Stimulated activated CD4-positive, alpha-beta T cell treated with anti-CD3 and anti-CD28 coated beads, Interleukin-12 subunit alpha, Interleukin-12 subunit beta, amount 100 ng/mL, for 4 hours (primary cell): ENCODE measurements at regions not wholly inside any gene's neighbourhood (a gene's known extent, or its start where the extent isn't known, plus 50 kb on each side); places are given as distances from the start of the nearest gene placed in this dataset.

ENCODE experiments used
- DNase-seq: peaks from one replicate; pipeline ENCODE4 v3.0.0-alpha.2; 2020

DNA sequence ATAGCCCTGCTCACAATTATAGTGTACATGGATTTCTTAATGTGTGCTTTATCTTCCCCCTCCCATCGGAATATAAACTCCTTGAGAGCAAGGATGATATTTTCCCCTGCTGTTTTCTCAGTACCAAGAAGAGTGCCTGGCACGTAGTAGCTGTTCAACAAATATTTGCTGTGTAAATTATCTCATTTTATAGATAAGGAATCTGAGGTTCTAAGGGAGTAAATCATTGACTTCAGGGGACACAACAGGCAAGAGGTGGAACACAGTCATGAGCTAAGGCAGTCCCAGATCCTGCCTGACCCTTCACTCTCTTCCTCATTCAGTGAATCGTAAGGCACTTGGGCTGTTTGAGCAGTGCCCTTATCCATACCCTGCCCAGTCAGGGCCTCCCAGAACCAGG lies 187.3 kb upstream of the TNP1 start:
- DNase-seq: no peak

DNA sequence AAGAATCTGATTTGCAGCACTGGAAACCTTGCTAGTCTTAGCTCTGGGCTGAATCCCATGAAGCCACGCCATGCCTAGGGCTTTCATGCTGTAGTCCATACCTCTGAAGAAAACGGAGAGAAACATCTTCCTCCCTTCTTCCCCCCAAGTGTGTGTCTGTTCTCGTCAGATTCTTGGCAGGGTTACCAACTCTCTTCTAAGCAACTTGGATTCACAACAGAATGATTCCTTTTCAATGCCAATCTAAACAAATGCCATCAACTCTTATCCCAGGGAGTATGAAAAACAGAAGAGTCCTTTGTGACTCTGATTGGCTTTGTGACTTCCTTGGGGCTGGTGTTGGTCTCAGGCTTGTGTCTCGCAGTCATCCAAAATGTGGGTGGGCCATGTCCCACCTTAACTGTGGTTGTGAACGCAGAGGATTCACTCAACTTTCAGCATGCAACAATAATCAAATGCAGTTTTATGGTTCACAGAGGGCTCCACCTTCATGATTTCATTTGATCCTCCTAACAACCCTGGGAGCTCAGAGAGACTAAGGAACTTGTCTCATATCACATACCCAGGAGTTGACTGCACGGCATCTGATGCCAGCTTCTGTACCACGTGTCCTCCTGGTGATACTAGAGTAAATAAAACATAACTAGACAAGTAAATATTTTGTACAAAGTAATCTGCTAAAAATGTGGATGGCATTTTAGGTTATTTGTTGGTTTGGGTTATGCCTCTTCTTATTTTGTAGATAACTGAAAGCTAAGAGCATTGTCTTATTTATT lies 186.0 kb upstream of the TNP1 start:
- no peak for DNase-seq

DNA sequence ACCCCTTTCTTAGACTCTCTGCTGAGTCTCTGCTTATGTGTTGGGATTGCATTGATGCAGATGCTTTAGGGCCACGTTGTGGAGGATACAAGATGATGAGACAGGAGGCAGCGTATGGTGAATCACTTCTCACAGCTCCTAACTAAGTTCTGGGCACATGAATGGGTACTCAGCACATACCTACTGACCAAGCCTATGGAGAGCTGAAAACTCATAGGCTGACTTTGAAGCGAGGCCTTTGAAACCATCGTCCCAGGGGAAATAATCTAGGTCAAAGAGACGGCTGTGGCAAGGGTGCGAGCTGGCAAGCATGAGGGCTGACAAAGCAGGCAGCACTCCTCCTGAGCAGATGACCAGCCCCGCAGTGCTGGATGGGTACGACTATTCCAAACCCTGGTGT lies 180.2 kb upstream of the TNP1 start:
- DNase-seq: no peak

DNA sequence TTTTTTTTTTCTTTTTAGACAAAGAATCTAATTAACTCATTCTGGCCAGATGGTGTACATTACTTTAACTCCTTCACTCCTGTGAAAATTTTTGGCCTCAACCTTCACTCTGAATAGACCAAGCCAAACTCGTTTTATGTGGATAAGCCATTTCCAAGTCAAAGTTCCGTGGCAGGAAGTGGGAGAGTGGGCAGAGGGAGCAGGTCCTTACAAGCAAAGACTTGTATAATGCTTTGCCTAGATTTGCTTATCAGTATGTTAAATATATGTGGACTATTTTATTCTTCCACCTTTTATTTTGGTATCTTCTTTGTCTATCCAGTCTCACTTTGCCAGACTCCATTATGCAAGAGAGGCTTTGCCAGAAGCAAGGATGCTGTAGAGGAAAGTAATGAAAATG lies 178.1 kb upstream of the TNP1 start:
- DNase-seq: no peak

DNA sequence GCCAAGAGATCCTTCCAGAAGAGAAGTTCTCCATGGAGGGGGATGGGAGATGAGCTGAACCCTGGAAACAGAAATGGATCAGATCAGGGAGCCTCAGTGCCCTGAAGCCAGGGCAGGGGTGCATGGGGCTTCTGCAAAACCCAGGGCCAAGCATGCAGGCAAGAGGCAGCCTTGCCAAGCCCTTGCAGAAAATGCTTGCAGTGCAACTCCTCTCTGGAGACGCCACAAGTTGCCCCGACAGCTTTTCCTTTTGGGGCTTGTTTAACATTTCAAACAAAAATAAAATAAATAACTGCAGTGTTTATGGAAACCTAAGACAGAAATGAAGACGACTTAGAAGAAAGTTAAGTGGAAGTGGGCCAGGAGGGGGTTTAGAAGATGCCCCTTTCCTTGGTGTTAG lies 177.5 kb upstream of the TNP1 start:
- no peak for DNase-seq

DNA sequence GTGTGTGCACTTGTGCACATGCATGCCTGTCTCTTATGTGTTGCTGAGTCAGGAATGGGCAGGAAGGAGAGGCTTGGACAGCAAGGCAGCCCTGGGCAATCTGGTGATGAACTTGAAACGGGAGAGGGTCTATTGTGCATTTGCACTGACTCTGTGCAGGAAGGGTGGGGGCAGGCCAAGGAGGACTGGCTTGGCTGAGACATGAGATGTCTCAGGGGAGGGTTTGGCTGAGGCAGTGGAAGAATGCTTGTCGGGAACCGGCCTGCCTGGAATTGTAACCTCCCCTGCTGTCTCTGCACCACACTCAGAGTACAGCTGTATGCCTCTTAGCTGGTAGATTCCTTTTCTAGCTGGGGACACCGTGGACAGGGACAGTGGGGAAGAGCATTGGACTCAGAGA lies 176.1 kb upstream of the TNP1 start:
- no peak for DNase-seq

DNA sequence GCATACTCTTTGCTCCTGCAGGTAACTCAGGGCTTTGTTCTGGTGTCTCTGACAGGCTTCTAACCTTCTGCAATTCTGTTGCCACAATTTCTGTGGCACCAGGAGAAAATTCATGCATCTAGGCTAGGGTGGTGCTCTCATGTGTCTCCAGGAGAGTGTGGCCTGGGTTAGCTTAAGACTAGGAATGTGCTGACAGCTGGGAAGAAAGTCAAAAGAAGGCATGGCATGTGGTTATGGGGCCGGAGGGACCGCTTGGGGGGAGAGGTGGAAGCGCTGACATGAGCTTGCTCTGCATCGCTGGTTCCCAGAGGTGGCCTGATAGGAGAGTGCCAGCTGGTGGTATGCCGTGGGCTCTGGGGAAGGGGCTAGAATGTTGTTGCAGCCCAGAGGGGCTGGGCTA lies 173.3 kb upstream of the TNP1 start:
- no peak for DNase-seq

DNA sequence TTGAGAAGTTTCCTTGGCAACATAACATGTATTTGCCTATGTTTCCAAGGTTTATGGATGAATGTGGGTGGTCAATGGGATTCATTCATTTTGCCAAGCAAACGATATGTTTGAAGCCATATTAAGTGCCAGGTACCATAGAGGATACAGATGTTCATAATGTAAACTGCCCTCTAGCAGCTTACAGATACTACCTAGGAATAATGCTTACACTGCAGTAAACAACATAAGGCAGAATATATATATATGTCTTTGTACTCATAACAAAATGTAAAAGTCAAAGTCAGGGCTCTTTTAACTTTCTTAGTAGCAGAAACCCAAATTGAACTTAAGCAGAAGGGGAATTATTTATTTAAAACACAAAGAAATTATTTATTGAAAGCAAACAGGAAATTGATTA lies 171.6 kb upstream of the TNP1 start:
- DNase-seq: no peak

DNA sequence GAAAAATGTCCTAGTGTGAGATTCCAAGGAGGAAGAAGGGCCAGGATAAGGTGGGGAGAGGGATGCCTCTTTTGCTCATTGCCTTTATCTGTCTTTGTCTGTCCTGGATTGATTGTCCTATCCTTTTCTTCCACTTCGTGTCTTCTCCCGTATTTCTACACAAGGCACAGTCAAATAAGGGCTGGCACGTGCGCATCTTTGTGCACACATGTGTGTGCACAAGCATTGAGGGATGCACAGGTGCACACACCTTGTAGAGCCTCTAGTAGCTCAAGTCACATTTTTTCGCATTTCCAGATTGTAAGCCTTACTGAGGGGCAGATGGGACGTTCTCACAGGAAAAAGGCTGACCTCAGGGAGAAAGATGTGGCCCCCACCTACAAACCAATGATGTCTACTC lies 170.2 kb upstream of the TNP1 start:
- DNase-seq: no peak

DNA sequence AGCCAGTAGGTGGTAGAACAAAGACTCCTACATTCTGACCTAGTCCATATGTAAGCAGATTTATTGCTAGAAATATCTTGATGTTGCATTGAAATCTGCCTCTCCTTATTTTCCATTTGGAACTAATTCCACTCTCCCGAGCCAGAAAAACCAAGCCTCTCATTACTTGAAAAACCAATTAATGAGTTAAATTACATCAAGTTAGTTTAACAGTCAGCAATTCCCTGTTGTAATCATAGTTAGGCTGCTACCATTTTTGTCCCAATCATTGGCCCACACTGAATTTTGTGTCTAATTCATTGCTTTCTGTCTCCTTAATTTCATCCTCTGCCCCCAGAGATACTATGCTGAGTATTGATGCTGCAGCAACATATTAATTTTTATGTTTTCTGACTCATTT lies 168.3 kb upstream of the TNP1 start:
- no peak for DNase-seq

DNA sequence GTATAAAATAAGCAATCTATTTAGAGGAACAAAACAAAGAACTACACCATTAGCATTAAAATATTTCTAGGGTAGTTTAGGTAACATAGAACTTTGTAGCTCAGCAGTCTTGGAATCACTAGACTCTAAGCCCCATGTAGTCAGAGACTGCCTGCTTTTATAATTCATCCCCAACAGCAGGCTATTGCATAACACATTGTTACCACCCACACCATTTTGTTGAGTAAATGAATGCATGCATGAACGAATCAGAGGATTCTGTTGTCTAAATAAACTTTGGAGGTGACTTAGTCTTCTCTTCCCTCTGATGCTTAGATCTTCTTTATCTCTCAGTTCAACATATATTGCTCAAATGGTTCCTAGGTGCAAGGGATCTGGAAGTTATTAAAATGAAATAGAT lies 167.6 kb upstream of the TNP1 start:
- DNase-seq: no peak

DNA sequence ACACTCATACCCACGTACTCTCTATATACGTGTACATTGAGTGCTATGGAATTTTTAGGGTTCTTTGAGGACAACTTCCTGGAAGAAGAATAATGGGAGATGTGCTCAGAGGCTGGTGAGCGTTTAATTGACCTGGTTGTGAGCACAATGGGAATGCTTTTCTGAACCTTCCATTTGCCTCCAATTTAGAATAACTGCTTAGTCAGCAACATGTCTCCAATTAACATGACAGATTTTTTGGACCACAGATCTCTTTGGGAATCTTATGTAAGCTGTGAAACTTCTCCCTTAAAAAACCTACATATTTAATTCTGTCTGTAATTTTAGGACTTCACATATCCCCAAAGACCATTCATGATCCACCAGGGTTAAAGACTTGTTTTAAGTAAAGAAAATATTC lies 166.7 kb upstream of the TNP1 start:
- no peak for DNase-seq

DNA sequence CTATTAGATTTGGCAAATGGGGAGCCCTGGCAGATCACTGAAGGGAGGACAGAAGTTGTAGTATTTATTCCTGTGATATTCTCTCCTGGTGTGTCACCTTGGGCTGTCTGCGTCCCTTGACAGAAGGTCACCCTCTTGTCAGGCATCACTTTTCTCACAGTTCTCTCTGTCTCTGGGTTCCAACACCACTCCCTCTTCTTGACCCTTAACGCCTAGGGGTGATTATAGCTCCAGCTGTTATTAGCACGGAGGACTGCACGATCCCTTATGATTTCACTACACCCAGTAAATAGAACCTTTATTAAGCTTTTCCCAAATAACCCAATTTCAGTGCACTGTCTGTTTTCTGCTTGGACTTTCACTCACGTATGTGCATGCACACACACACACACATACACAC lies 166.3 kb upstream of the TNP1 start:
- no peak for DNase-seq

DNA sequence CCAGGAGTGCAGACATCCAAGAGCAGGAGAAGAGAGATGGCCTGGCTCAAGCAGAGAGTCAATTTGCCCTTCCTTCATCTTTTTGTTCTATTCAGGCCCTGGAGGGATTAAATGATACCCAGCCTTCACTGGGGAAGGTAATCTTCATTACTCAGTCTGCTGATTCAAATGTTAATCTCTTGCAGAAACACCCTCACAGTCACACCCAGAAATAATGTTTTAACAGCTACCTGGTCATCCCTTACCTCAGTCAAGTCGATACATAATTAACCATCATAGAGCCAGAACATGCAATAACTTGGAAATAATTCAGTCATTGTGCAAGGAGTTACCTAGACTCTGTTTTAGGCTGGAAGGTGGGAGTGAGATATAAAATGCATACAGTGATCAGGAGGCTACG lies 163.7 kb upstream of the TNP1 start:
- no peak for DNase-seq

DNA sequence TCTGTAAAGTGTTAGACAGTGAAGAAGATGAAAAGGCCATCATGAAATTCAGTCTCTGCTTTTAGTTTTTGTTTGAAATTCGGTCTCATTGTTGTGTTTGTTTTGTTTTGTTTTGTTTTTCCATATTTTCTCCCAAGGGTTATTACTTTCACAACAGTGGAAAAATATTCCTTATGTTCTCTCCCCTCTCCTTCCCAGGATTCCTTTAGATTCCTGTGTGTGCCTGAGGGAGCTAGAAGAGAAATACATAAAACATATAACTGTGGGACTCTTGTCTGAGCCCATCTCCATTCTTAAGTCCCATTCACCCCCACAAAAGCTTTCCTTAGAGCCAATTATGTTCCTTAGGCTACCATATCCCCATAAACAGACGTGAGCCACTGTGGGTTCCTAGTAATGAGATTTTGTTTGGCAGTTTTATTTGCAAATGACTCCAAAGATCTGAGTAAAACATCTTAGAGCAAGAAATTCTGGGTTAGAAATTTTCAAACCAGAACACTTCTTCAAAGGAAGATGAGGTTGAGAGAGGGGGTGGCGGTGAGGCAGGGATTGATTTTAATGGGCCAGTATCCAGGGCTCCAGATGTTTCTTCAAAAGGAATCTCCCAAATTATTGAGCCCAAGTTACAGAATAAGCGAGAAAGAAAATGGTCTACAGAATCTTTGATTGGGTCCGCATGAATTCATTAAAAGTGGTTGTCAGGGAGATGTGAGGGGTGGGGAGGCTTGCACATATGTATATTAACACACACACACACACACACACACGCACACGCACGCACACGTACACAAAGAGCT lies 157.8 kb upstream of the TNP1 start:
- no peak for DNase-seq

DNA sequence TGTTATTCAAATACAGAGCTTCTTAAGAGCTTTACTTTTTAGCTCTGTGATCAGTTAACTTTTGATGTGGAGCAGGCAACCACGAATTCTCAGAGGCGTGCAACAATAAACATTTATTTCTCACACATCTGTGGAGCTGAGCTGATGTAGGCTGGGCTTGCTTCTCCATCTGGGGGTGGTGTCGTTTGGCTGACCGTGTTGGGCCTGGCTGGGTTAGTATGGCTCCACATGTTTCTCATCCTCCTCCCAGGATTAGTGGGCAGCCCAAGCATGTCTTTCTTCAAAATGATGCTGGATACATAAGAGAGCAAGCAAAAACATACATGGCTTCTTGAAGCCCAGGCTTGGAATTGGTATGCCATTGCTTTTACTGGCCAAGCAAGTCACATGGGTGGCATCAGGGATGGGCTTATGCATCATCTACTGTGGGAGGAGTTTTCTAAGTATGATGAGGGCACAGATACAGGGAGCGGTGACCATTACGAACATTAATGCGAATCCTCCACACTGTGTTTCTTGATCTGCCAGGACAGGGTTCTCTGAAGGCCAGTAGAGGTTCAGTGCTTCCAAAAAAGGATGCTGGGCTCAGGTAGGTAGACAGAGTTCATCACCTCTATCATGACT lies 157.0 kb upstream of the TNP1 start:
- no peak for DNase-seq

DNA sequence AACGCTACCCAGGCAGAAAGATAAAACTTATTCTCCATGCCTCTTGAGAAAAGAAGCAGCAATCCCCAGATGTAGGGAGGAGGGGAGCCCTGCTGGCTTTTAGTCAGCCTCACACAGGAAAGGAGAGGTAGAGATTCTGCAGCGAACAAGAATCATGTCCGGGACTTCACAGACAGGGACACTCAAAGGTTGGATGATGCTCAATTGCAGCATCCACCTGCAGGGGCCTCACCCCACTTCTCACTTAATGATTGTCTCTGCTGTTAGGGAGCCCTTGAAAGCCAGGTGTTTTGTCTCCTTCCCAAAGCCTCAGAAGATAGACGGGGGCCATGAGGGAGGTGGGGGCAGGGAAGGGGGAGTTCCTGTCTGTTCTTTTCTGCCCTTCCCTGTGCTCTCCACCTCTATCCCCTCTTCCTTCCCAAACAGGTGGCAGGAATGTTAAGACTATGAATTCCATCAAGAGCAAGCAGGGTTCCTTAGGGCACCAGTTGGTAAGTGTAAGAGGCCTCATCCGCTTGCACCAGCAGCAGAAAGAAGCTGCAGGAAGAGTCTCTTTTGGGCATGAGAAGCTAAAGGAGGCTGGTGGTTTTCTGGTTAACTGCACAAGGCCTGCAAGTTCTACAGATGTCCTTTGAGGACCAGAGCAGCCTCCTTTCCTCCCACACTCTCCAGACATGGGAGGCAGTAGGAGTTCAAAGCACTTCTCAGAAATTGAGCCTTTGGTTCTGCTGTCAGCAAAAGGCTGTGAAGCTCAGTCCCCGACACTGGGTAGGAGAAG lies 154.7 kb upstream of the TNP1 start:
- DNase-seq: no peak

DNA sequence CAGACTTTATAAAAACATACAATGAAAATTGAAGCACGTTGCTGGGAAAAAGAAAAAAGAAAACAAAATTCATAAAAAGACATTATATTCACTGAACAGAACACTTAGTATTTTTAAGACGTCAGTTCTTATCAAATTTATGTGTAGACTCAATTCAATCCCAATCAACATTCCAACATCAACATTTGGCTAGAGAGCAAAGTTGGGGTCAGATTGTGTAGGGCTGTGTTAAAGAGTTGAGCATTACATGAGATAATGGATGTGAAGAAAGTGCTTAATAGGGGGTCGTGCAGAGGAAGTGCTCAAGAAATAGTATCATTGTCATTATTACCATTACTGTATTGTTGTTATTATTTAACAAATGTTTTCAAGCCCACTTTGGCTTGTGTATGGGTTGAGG lies 154.1 kb upstream of the TNP1 start:
- no peak for DNase-seq

DNA sequence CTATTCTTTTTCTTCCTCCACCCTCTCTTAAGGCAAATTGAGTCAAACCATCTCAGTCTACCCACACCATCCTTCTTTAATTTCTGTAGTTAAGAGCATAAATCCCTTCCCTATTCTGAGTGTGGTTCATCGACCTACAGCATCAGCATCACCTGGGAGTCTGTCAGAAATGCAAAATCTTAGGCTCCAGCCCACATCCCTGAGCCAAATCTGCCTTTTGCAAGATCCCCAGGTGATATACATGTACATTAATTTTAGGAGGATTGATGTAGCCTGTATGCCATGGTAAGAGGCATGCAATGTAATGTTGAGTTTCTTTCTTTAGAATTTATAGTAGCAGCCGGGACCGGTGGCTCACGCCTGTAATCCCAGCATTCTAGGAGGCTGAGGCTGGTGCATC lies 151.7 kb upstream of the TNP1 start:
- no peak for DNase-seq

DNA sequence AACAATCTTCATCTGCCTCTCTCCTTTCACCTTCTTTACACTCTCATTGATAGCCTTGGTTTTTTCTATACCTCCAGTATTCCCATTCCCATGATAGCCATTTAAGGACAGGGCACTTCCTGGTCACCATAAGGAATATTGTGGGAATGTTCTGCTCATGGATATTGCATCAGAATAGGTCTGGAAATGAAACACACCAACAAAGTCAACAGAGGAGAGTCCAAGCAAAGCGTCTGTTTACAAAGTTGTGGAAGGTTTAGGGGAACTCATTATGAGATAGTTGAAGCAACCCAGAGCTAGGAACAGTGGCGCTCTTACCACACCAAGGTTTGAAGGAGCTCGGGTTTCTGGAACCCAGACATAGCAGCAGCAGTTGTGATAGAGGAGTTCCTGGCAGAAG lies 150.3 kb upstream of the TNP1 start:
- DNase-seq: no peak

DNA sequence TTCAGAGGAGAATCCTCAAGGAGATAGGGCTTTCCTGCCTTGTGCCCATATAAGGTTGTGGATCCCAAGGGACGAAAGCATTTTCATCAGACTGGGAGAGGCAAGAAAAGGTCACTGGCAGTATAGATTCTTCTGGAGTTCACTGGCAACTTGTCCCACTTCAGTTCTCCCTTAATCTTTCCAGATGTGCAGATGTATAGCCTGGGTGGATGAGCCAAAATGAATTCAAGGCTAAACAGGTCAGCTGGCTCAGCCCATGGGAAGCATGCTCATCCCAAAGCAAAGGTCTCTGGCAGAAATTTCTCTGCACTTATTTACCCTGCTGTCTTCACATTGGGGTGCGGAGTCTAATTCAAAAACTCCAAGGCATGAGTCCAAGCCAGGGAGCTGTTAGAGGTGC lies 148.9 kb upstream of the TNP1 start:
- no peak for DNase-seq

DNA sequence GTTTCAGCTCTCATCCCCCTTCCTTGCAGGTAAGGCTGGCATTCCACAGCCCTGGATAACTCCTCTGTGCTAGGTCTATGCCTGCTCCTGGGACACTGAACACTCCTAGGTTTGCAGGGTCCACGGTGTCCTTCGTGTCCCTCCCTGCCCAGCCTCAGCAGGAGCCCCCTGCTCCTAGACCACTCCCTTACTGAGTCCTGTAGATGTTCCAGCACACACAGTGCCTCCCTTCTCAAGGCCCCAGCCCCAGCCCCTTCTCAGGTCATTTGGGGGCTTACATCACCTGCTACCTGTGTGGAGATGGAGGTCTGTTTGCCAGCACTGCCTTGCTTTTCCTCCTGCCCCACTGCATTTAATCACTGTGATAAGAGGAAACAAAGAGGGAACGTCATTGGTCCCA lies 146.4 kb upstream of the TNP1 start:
- DNase-seq: no peak

DNA sequence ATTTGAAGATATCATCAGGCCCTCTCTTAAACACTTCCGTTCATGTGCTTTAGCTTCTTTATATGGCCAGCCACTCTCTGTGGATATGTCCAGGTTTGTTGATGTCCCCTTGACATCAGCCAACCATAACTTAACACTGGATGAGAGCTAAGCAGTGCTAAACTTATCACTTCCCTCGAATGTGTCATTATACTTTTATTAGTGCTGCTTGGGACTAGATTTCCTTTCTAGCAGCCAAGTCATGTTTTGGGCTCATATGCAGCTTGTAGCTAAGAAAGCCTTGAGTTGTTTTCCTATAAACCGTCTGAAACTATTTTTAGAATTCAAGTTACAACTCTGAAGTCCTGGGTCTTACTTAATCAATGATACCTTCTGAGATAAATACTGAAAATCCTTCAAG lies 144.8 kb upstream of the TNP1 start:
- DNase-seq: no peak

DNA sequence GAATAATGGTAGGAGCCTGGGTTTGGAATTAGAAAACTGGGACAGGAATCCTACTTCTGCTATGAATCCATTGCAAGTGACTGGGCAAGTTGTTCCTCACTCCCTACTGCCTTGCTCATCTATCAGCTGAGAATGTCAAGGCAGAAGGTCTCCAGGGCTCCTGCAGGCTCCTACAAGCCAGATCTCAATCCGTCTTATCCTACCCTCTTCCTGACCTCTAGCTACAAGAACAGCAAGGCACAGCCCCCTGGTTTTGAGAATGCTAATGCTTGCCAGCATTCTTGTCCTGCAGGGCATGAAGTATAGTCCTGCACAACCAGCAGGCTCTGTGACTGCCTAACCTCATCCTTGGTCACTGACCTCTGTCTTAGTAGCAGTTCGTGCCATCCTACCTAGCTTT lies 141.9 kb upstream of the TNP1 start:
- DNase-seq: no peak
